Body of pancreas (tissue), 4 donors: ENCODE measurements at regions not wholly inside any gene's neighbourhood (a gene's known extent, or its start where the extent isn't known, plus 50 kb on each side); places are given as distances from the start of the nearest gene placed in this dataset.

ENCODE experiments used
- CTCF ChIP-seq, 7 experiments: fragments of 450-650 bp in 4 of 7; fragments of 200-600 bp in 3 of 7; sonication (generic) in 3 of 7; IDR thresholded peaks; one replicate each; pipeline ENCODE4 v1.5.1; 2016 to 2019; ENCODE audit warnings: antibody characterized with exemption in 7 of 7
- POLR2A ChIP-seq, 3 donors: fragments of 450-650 bp; IDR thresholded peaks; one replicate each; pipeline ENCODE4 v1.6.1; 2016; ENCODE audit warnings: antibody characterized with exemption in 3 of 3, mild to moderate bottlenecking in 2 of 3

DNA sequence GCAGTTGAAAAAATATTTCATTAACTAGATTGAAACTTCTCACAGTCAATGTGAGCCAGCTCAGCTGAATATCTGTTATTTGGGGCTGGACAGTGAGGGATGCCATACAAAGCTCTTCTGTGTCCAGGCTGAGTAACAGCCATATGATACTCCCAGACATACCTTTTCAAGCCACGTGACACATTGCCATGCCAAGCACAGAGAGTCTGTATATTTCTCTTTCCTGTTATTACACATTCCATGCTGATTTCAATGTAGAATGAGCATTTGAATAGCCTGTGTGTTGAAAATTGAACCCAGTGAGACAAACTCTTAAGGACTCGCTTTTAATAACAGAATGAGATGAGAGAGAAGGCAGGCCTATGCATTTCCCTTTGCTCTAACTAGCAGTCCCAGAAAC lies 334.7 kb upstream of the RASGRP1 start:
- TF ChIP-seq CTCF (IDR thresholded peaks at IDR 0.05) (no peak), POLR2A (IDR thresholded peaks at IDR 0.05) (no peak)
